ENCODE measurements at regions not wholly inside any gene's neighbourhood (a gene's known extent, or its start where the extent isn't known, plus 50 kb on each side); places are given as distances from the start of the nearest gene placed in this dataset.

DNA sequence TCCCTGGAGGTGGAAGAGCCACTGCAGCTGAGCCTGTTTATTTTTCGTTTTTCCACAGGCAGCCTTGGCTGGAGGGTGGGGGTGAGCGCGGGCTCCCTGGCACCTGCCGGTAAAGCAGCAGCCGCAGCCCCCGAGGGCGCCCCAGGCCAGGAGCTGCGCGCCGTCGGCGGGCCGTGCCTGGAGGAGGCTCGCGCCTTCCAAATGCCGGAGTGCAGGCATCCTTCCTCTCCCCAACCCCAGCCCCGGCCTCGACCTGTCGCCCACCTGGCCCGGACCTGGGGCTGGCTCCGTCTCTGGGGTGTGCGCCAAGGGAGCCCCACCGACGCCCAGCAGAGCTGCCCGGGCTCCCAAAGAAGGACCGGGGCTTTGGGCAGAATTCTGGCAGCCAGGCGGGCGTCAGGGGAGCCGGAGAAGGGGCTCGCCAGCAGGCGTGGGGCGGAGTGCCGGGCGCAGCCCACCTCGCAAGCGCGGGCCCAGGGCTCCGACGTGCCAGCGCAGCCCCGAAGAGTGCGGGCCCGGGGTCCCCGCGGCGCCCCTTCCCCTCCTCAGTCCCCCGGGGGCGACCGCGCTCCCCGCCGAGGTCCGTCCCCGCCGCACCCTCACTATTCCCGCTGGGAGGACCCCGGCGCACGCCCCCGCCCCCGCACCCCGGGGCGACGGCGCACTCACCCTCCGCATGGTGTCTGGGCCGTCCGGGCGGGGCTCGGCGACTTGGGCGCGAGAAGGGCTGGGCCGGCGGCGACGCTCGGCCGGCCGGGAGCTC, 130.3 kb downstream of the NDUFA12 start:
- TF ChIP-seq POLR2A (IDR thresholded peaks at IDR 0.05) (no peak), CTCF (IDR thresholded peaks at IDR 0.05) (no peak)
